Inflammatory macrophage (primary cell): ENCODE measurements at regions not wholly inside any gene's neighbourhood (a gene's known extent, or its start where the extent isn't known, plus 50 kb on each side); places are given as distances from the start of the nearest gene placed in this dataset.
A peak's percentile ranks its signal among the peaks of the same experiment; 100 is the strongest.

Experiments used
- DNase-seq, 2 donors: peaks; one replicate each; pipeline ENCODE4 v3.0.0-alpha.2; 2020 to 2022

- DNase-seq = no peak
These were observed 145.2 kb upstream of the WSCD2 start for GRCh38 chr12:107983756-107984472.

GRCh38 chr12:107984973-107985372, 144.1 kb upstream of the WSCD2 start:
- DNase-seq = no peak

GRCh38 chr12:107986183-107986582, 142.9 kb upstream of the WSCD2 start:
- no peak for DNase-seq

- peak; percentile 2 to 4 for DNase-seq
These were observed 138.8 kb upstream of the WSCD2 start for GRCh38 chr12:107990325-107990724.

- DNase-seq = no peak
These were observed 137.1 kb upstream of the WSCD2 start for GRCh38 chr12:107992029-107992428.

- DNase-seq = peak; percentile 45 to 51
These were observed 136.1 kb upstream of the WSCD2 start for GRCh38 chr12:107992870-107993451.

GRCh38 chr12:107998863-107999262, 130.2 kb upstream of the WSCD2 start:
- no peak for DNase-seq

GRCh38 chr12:108000111-108000510, 129.0 kb upstream of the WSCD2 start:
- no peak for DNase-seq

GRCh38 chr12:108004319-108004718, 124.8 kb upstream of the WSCD2 start:
- DNase-seq = no peak

- no peak for DNase-seq
These were observed 120.8 kb upstream of the WSCD2 start for GRCh38 chr12:108008163-108008905.

- DNase-seq = no peak
These were observed 119.5 kb upstream of the WSCD2 start for GRCh38 chr12:108009442-108010070.

GRCh38 chr12:108016022-108016564, 113.0 kb upstream of the WSCD2 start:
- no peak for DNase-seq

- DNase-seq = no peak
These were observed 111.5 kb upstream of the WSCD2 start for GRCh38 chr12:108017472-108018057.

- no peak for DNase-seq
These were observed 109.2 kb upstream of the WSCD2 start for GRCh38 chr12:108019862-108020261.

- DNase-seq = no peak
These were observed 107.9 kb upstream of the WSCD2 start for GRCh38 chr12:108021141-108021540.

GRCh38 chr12:108021949-108022522, 107.1 kb upstream of the WSCD2 start:
- no peak for DNase-seq

- DNase-seq = no peak
These were observed 99.8 kb upstream of the WSCD2 start for GRCh38 chr12:108029051-108029835.

GRCh38 chr12:108033090-108033489, 96.0 kb upstream of the WSCD2 start:
- no peak for DNase-seq

GRCh38 chr12:108035372-108035771, 93.7 kb upstream of the WSCD2 start:
- no peak for DNase-seq

GRCh38 chr12:108037960-108038359, 91.1 kb upstream of the WSCD2 start:
- no peak for DNase-seq

GRCh38 chr12:108039794-108040193, 89.3 kb upstream of the WSCD2 start:
- no peak for DNase-seq
